ENCODE measurements at regions not wholly inside any gene's neighbourhood (a gene's known extent, or its start where the extent isn't known, plus 50 kb on each side); places are given as distances from the start of the nearest gene placed in this dataset.
A peak's percentile ranks its signal among the peaks of the same experiment; 100 is the strongest.

GRCh38 chr11:121944556-121945230 is 171.3 kb downstream of the BLID start:
- Histone ChIP-seq H3K27me3 (ENCODE audit: control insufficient read depth, insufficient read depth, low read length) (no peaks in the 10 kb centered on the region), H3K4me3 (ENCODE audit: low read depth, low read length) (no peak overlapping the region), H3K27ac (ENCODE audit: low read depth, low read length) (no peak overlapping the region), H3K9me3 (ENCODE audit: control insufficient read depth, insufficient read depth, low read length) (peaks cover 4% of the 10 kb centered on the region; the same call in 1 of the 2 replicates)
- CTCF ChIA-PET = no interaction called here
- no peak for TF ChIP-seq CTCF (IDR thresholded peaks at IDR 0.05; ENCODE audit: low read depth, low read length)
- DNase-seq (ENCODE audit: low read depth, low spot score) = no peak
- POLR2A ChIA-PET = interaction anchor here (0.6 kb wide), 1 partner anchor 15 kb away, joined by 3 read pairs; no protein-coding TSS in a partner anchor

GRCh38 chr11:121938076-121938475 is 177.9 kb downstream of the BLID start:
- Histone ChIP-seq H3K4me3 (ENCODE audit: low read depth, low read length) (no peak overlapping the region), H3K27ac (ENCODE audit: low read depth, low read length) (no peak overlapping the region), H3K27me3 (ENCODE audit: control insufficient read depth, insufficient read depth, low read length) (no peaks in the 10 kb centered on the region), H3K9me3 (ENCODE audit: control insufficient read depth, insufficient read depth, low read length) (no peaks in the 10 kb centered on the region)
- POLR2A ChIA-PET = no interaction called here
- CTCF ChIA-PET = no interaction called here
- no peak for TF ChIP-seq CTCF (IDR thresholded peaks at IDR 0.05; ENCODE audit: low read depth, low read length)
- DNase-seq (ENCODE audit: low read depth, low spot score) = no peak

DNA sequence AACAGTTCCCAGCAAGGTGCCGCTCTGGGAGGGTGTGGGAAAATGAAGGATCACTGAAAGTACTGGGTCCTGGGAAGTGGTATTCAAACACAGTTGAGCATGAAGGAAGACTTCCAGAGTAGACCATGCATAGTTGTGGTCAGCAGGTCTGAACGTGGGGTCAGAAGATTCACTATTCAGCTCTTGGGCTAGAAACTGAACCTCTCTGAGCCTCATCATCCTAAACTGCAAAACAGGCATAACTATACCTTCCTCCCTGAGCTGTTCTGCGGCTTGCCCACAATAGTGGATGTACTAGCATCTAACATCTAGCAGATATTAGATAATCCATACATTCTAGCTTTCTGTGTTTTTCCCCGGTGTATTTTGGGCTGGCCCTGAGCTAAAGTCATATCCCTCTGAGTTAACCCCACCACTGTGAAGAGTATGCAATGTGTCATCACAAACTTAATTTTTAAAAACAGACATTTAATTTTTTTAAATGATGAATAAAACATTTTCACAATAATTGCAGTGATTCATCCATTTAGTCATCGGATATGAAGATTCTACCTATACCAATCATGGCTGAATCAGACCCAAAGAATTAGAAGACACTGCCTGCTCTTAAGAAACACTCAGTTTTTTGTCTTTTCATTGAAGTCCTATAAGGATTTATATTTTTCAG is 179.1 kb downstream of the BLID start:
- DNase-seq (ENCODE audit: low read depth, low spot score) = no peak
- TF ChIP-seq CTCF (IDR thresholded peaks at IDR 0.05; ENCODE audit: low read depth, low read length) = no peak
- POLR2A ChIA-PET = interaction anchor here (0.6 kb wide), 1 partner anchor 255 kb away, joined by 3 read pairs; no protein-coding TSS in a partner anchor
- Histone ChIP-seq H3K27ac (ENCODE audit: low read depth, low read length) (peak overlapping the region; percentile 75), H3K27me3 (ENCODE audit: control insufficient read depth, insufficient read depth, low read length) (no peaks in the 10 kb centered on the region), H3K4me3 (ENCODE audit: low read depth, low read length) (no peak overlapping the region), H3K9me3 (ENCODE audit: control insufficient read depth, insufficient read depth, low read length) (no peaks in the 10 kb centered on the region)
- CTCF ChIA-PET = no interaction called here

DNA sequence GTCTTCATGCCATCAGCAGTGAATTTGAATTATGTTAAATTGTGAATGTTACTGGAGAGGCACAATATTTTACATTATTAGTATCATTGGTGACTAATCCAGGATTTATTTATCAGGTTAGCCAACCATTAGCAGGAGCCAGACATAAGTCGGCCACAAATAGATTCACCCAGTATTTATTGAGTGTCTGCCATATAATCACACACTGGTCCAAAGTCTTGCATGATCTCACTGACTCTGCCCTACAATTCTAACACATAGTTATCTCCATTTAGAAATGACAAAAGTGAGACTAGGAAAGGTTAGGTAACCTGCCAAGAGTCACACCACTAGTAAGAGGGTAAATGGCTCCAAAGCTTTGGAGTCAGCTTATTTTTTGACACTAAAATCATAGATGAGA is 179.6 kb downstream of the BLID start:
- ChIA-PET CTCF (no interaction called here), POLR2A (no interaction called here)
- no peak overlapping the region for H3K4me3 ChIP-seq (ENCODE audit: low read depth, low read length)
- no peak for TF ChIP-seq CTCF (IDR thresholded peaks at IDR 0.05; ENCODE audit: low read depth, low read length)
- DNase-seq (ENCODE audit: low read depth, low spot score) = no peak
- no peaks in the 10 kb centered on the region for H3K27me3 ChIP-seq (ENCODE audit: control insufficient read depth, insufficient read depth, low read length)
- H3K27ac ChIP-seq (ENCODE audit: low read depth, low read length) = peak overlapping the region; percentile 75
- no peaks in the 10 kb centered on the region for H3K9me3 ChIP-seq (ENCODE audit: control insufficient read depth, insufficient read depth, low read length)

DNA sequence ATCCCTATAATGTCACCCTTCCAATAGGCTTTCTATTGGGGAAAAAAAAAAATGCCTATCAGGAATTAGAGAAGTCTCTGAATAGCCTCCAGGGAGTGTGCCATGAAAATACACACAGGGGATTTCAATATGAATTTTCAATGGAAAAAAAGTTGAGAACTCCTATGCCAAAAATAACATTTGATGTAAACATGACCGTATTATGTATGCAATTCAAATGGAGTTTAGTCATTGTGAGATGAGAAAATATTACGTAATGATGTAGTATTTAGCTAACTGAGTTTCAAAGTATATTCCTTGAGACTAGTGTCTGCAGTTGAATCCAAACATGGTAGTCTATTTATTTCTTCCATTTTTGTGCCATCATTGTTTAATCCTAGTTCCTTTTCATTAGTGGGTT is 182.3 kb downstream of the BLID start:
- CTCF ChIA-PET = no interaction called here
- POLR2A ChIA-PET = no interaction called here
- Histone ChIP-seq H3K4me3 (ENCODE audit: low read depth, low read length) (no peak overlapping the region), H3K9me3 (ENCODE audit: control insufficient read depth, insufficient read depth, low read length) (no peaks in the 10 kb centered on the region), H3K27me3 (ENCODE audit: control insufficient read depth, insufficient read depth, low read length) (no peaks in the 10 kb centered on the region), H3K27ac (ENCODE audit: low read depth, low read length) (no peak overlapping the region)
- TF ChIP-seq CTCF (IDR thresholded peaks at IDR 0.05; ENCODE audit: low read depth, low read length) = no peak
- DNase-seq (ENCODE audit: low read depth, low spot score) = no peak
